OCI-LY7 (cell line): ENCODE measurements at regions not wholly inside any gene's neighbourhood (a gene's known extent, or its start where the extent isn't known, plus 50 kb on each side); places are given as distances from the start of the nearest gene placed in this dataset.

ENCODE experiments used
- BruUV-seq: library from RNA; stranded (reverse); fragments of 400-500 nt; replicated peaks from 2 replicates; lab custom pipeline; 2021; lab: Mats Ljungman, UMichigan
- CTCF ChIA-PET: fragments of 300-600 bp; sonication (Branson Sonifier 250); formaldehyde crosslinking; loops from one replicate; lab custom pipeline; 2022; ENCODE audit warnings: antibody characterized with exemption; ENCODE audit not compliant: unreplicated experiment; lab: Charles Lee
- POLR2A ChIA-PET: fragments of 300-600 bp; sonication (Branson Sonifier 250); formaldehyde crosslinking; loops from one replicate; lab custom pipeline; 2022; ENCODE audit warnings: antibody characterized with exemption; lab: Charles Lee
- DNase-seq: peaks from one replicate; pipeline ENCODE4 v3.0.0-alpha.2; 2015; ENCODE audit warnings: low spot score
- H2AFZ ChIP-seq: fragments of 200-600 bp; sonication (generic), shearing (Covaris generic); 2 replicates; pipeline ENCODE4 v1.6.1; 2014; ENCODE audit warnings: mild to moderate bottlenecking, antibody characterized with exemption, low read length, moderate library complexity
- H3K27ac ChIP-seq: fragments of 200-600 bp; sonication (generic); 2 replicates; pipeline ENCODE4 v1.5.1; 2014; ENCODE audit warnings: mixed run types, low read depth, mild to moderate bottlenecking, moderate library complexity, low read length, inconsistent platforms; ENCODE audit not compliant: poor library complexity, severe bottlenecking
- H3K36me3 ChIP-seq: fragments of 200-600 bp; sonication (generic); 2 replicates; pipeline ENCODE4 v1.6.1; 2014; ENCODE audit warnings: mild to moderate bottlenecking, antibody characterized with exemption, low read length, moderate library complexity, mixed read lengths; ENCODE audit not compliant: insufficient read depth
- H3K4me1 ChIP-seq: fragments of 200-600 bp; sonication (generic); 2 replicates; pipeline ENCODE4 v1.5.1; 2014; ENCODE audit warnings: mild to moderate bottlenecking, low read length; ENCODE audit not compliant: insufficient read depth, poor library complexity, severe bottlenecking
- H3K4me2 ChIP-seq: fragments of 200-600 bp; sonication (generic); 2 replicates; pipeline ENCODE4 v1.6.1; 2014; ENCODE audit warnings: mild to moderate bottlenecking, low read length
- H3K4me3 ChIP-seq: fragments of 200-600 bp; sonication (generic); 2 replicates; pipeline ENCODE4 v1.5.1; 2014; ENCODE audit warnings: mild to moderate bottlenecking, low read depth, low read length; ENCODE audit not compliant: poor library complexity, severe bottlenecking
- H3K79me2 ChIP-seq: fragments of 200-600 bp; sonication (generic); 2 replicates; pipeline ENCODE4 v1.6.1; 2016; ENCODE audit warnings: low read depth, mild to moderate bottlenecking, low read length, moderate library complexity, mixed read lengths; ENCODE audit not compliant: insufficient read depth
- H3K9me2 ChIP-seq: fragments of 200-600 bp; sonication (generic); 2 replicates; pipeline ENCODE4 v1.6.1; 2016; ENCODE audit warnings: mild to moderate bottlenecking, low read length, mixed read lengths; ENCODE audit not compliant: insufficient read depth
- H3K9me3 ChIP-seq: fragments of 200-600 bp; sonication (generic); 2 replicates; pipeline ENCODE4 v1.6.1; 2014; ENCODE audit warnings: mild to moderate bottlenecking, mixed run types, low read length, mixed read lengths
- H4K20me1 ChIP-seq: fragments of 200-600 bp; sonication (generic); 2 replicates; pipeline ENCODE4 v1.6.1; 2014; ENCODE audit warnings: mild to moderate bottlenecking, antibody characterized with exemption, low read length, moderate library complexity, mixed read lengths; ENCODE audit not compliant: insufficient read depth
- CTCF ChIP-seq: fragments of 200-600 bp; sonication (generic); conservative IDR thresholded peaks from 2 replicates; pipeline ENCODE4 v1.5.1; 2014; ENCODE audit warnings: mild to moderate bottlenecking, antibody characterized with exemption, low read length, moderate library complexity, mixed read lengths
- EZH2phosphoT487 ChIP-seq: fragments of 200-600 bp; sonication (generic); IDR thresholded peaks from 2 replicates; pipeline ENCODE4 v1.6.1; 2018; ENCODE audit warnings: low read depth, borderline replicate concordance, mild to moderate bottlenecking, mixed run types, antibody characterized with exemption, low read length, moderate library complexity, mixed read lengths
- intact Hi-C: fragments of 100-400 bp; cut with micrococcal nuclease; formaldehyde crosslinking; loops from one replicate; pipeline ENCODE4 v1.10.0; 2022; ENCODE audit not compliant: unreplicated experiment

- H3K36me3 ChIP-seq = no peaks in the 10 kb centered on the region; the same call in 1 of the 2 replicates
- H3K9me2 ChIP-seq = no peaks in the 10 kb centered on the region
- H3K4me1 ChIP-seq = peaks cover 18% of the 10 kb centered on the region
- no peaks in the 10 kb centered on the region for H3K79me2 ChIP-seq
- H3K4me3 ChIP-seq = no peak overlapping the region
- POLR2A ChIA-PET = no interaction called here
- no peak for DNase-seq
- BruUV-seq = no TSS peak
- no peak overlapping the region for H2AFZ ChIP-seq
- TF ChIP-seq EZH2phosphoT487 (no peak), CTCF (no peak)
- intact Hi-C loops = no loop called here
- H3K4me2 ChIP-seq = no peak overlapping the region
- no peaks in the 10 kb centered on the region for H4K20me1 ChIP-seq
- H3K9me3 ChIP-seq = no peaks in the 10 kb centered on the region
- no peak overlapping the region for H3K27ac ChIP-seq
- CTCF ChIA-PET = no interaction called here
Measured at GRCh38 chr2:45291296-45291701, 282.0 kb upstream of the SIX2 start.

GRCh38 chr2:45289997-45290709 lies 280.9 kb upstream of the SIX2 start:
- no peak for DNase-seq
- H3K79me2 ChIP-seq = no peaks in the 10 kb centered on the region
- no TSS peak for BruUV-seq
- TF ChIP-seq EZH2phosphoT487 (no peak), CTCF (no peak)
- H3K4me3 ChIP-seq = no peak overlapping the region
- no peaks in the 10 kb centered on the region for H3K9me3 ChIP-seq
- intact Hi-C loops = no loop called here
- H3K4me1 ChIP-seq = peaks cover 18% of the 10 kb centered on the region
- CTCF ChIA-PET = no interaction called here
- no peak overlapping the region for H2AFZ ChIP-seq
- H3K27ac ChIP-seq = no peak overlapping the region
- POLR2A ChIA-PET = no interaction called here
- H3K4me2 ChIP-seq = no peak overlapping the region
- H3K36me3 ChIP-seq = no peaks in the 10 kb centered on the region; the same call in 1 of the 2 replicates
- H3K9me2 ChIP-seq = no peaks in the 10 kb centered on the region
- H4K20me1 ChIP-seq = no peaks in the 10 kb centered on the region
